Nephron progenitor cell (in vitro differentiated cells): ENCODE measurements at regions not wholly inside any gene's neighbourhood (a gene's known extent, or its start where the extent isn't known, plus 50 kb on each side); places are given as distances from the start of the nearest gene placed in this dataset.

Experiments
- DNase-seq: peaks from one replicate; pipeline ENCODE4 v3.0.0; 2021
- H3K27ac Mint-ChIP-seq: 2 replicates; pipeline ENCODE4 v1.8.0; 2021; ENCODE audit warnings: mild to moderate bottlenecking, moderate library complexity, mixed read lengths
- H3K27me3 Mint-ChIP-seq: 2 replicates; pipeline ENCODE4 v1.8.0; 2021; ENCODE audit warnings: mild to moderate bottlenecking, low read depth, mixed read lengths; ENCODE audit not compliant: poor library complexity
- H3K36me3 Mint-ChIP-seq: 2 replicates; pipeline ENCODE4 v1.8.0; 2021; ENCODE audit warnings: low read depth, mixed read lengths
- H3K4me1 Mint-ChIP-seq: 2 replicates; pipeline ENCODE4 v1.8.0; 2021; ENCODE audit warnings: mixed read lengths
- H3K4me3 Mint-ChIP-seq: 2 replicates; pipeline ENCODE4 v1.8.0; 2021; ENCODE audit warnings: mild to moderate bottlenecking, moderate library complexity, mixed read lengths
- H3K9me3 Mint-ChIP-seq: 2 replicates; pipeline ENCODE4 v1.8.0; 2021; ENCODE audit warnings: mild to moderate bottlenecking, moderate library complexity, mixed read lengths
- CTCF ChIP-seq: fragments of 200-600 bp; sonication (generic); IDR thresholded peaks from 2 replicates; pipeline ENCODE4 v1.5.0; 2021; ENCODE audit warnings: antibody characterized with exemption

GRCh38 chr21:25005388-25005787, 601.9 kb downstream of the MRPL39 start:
- no peaks in the 10 kb centered on the region for H3K4me1 Mint-ChIP-seq
- H3K27ac Mint-ChIP-seq = no peak overlapping the region
- TF ChIP-seq CTCF = no peak
- H3K27me3 Mint-ChIP-seq = no peaks in the 10 kb centered on the region
- peaks cover 46% of the 10 kb centered on the region for H3K9me3 Mint-ChIP-seq
- H3K36me3 Mint-ChIP-seq = peaks cover 4% of the 10 kb centered on the region
- H3K4me3 Mint-ChIP-seq = no peak overlapping the region
- no peak for DNase-seq

GRCh38 chr21:25002676-25003075, 604.6 kb downstream of the MRPL39 start:
- no peak for TF ChIP-seq CTCF

GRCh38 chr21:24995216-24995615, 612.1 kb downstream of the MRPL39 start:
- Mint-ChIP-seq H3K9me3 (peaks cover 57% of the 10 kb centered on the region), H3K27ac (peak overlapping the region; percentile 30), H3K4me1 (peaks cover 12% of the 10 kb centered on the region), H3K36me3 (no peaks in the 10 kb centered on the region), H3K27me3 (no peaks in the 10 kb centered on the region), H3K4me3 (no peak overlapping the region)
- no peak for DNase-seq
- no peak for TF ChIP-seq CTCF

More at GRCh38 chr21:25002676-25003075, 604.6 kb downstream of the MRPL39 start:
- Mint-ChIP-seq H3K9me3 (peaks cover 52% of the 10 kb centered on the region), H3K4me3 (no peak overlapping the region), H3K27me3 (no peaks in the 10 kb centered on the region), H3K4me1 (no peaks in the 10 kb centered on the region), H3K27ac (no peak overlapping the region), H3K36me3 (peaks cover 4% of the 10 kb centered on the region)
- no peak for DNase-seq

GRCh38 chr21:24994717-24995116, 612.6 kb downstream of the MRPL39 start:
- Mint-ChIP-seq H3K27me3 (no peaks in the 10 kb centered on the region), H3K9me3 (peaks cover 57% of the 10 kb centered on the region), H3K27ac (peak overlapping the region; percentile 30), H3K4me3 (no peak overlapping the region), H3K36me3 (no peaks in the 10 kb centered on the region), H3K4me1 (peaks cover 12% of the 10 kb centered on the region)
- TF ChIP-seq CTCF = no peak
- DNase-seq = no peak

- no peaks in the 10 kb centered on the region for H3K4me1 Mint-ChIP-seq
- no peak for DNase-seq
- no peak overlapping the region for H3K27ac Mint-ChIP-seq
- H3K27me3 Mint-ChIP-seq = peaks cover 7% of the 10 kb centered on the region
- H3K9me3 Mint-ChIP-seq = peaks cover 77% of the 10 kb centered on the region
- no peaks in the 10 kb centered on the region for H3K36me3 Mint-ChIP-seq
- H3K4me3 Mint-ChIP-seq = no peak overlapping the region
- no peak for TF ChIP-seq CTCF
Measured at GRCh38 chr21:24989516-24989915, 617.8 kb downstream of the MRPL39 start.

- H3K27ac Mint-ChIP-seq = no peak overlapping the region
- no peak for TF ChIP-seq CTCF
- no peak for DNase-seq
- H3K9me3 Mint-ChIP-seq = peaks cover 78% of the 10 kb centered on the region
- peaks cover 7% of the 10 kb centered on the region for H3K27me3 Mint-ChIP-seq
- H3K36me3 Mint-ChIP-seq = no peaks in the 10 kb centered on the region
- no peak overlapping the region for H3K4me3 Mint-ChIP-seq
- H3K4me1 Mint-ChIP-seq = no peaks in the 10 kb centered on the region
Measured at GRCh38 chr21:24988941-24989340, 618.3 kb downstream of the MRPL39 start.
